H1 (cell line): ENCODE measurements at regions not wholly inside any gene's neighbourhood (a gene's known extent, or its start where the extent isn't known, plus 50 kb on each side); places are given as distances from the start of the nearest gene placed in this dataset.

ENCODE experiments used
- CTCF ChIA-PET: fragments of 300-600 bp; sonication (Branson Sonifier 250); formaldehyde crosslinking; loops from one replicate; lab custom pipeline; 2021; ENCODE audit not compliant: partially characterized antibody; lab: Charles Lee
- POLR2A ChIA-PET: fragments of 300-600 bp; sonication (Branson Sonifier 250); formaldehyde crosslinking; loops from one replicate; lab custom pipeline; 2021; ENCODE audit warnings: inconsistent platforms; ENCODE audit not compliant: partially characterized antibody; lab: Charles Lee
- DNase-seq, 2 experiments: peaks; one replicate each; pipeline versions ENCODE4 v3.0.0 to v3.0.0-alpha.2; 2010 to 2022; ENCODE audit warnings: low spot score in 2 of 2, low read depth in 1 of 2, mixed read lengths in 1 of 2
- FAIRE-seq: peaks from 2 replicates; lab custom pipeline; 2011; peaks lifted over from hg19 to GRCh38; lab: Jason Lieb, UNC
- H2AFZ ChIP-seq: 2 replicates; pipeline ENCODE4 v1.8.1; 2012; ENCODE audit warnings: low read length, inconsistent platforms
- H2AK5ac ChIP-seq: 2 replicates; pipeline ENCODE4 v1.6.1; 2013; ENCODE audit warnings: low read depth, low read length
- H2BK120ac ChIP-seq: replicated peaks from 2 replicates; pipeline ENCODE3; 2013; ENCODE audit warnings: low read depth, low read length, inconsistent platforms
- H2BK12ac ChIP-seq: 2 replicates; pipeline ENCODE4 v1.6.1; 2013; ENCODE audit warnings: low read depth, low read length
- H2BK15ac ChIP-seq: 2 replicates; pipeline ENCODE4 v1.6.1; 2013; ENCODE audit warnings: low read length
- H2BK20ac ChIP-seq: 2 replicates; pipeline ENCODE4 v1.6.1; 2013; ENCODE audit warnings: low read length
- H2BK5ac ChIP-seq: 2 replicates; pipeline ENCODE4 v1.6.1; 2013; ENCODE audit warnings: low read depth, low read length
- H3K14ac ChIP-seq: 2 replicates; pipeline ENCODE4 v1.6.1; 2013; ENCODE audit warnings: inconsistent platforms; ENCODE audit not compliant: insufficient read length
- H3K18ac ChIP-seq: 2 replicates; pipeline ENCODE4 v1.6.1; 2013; ENCODE audit warnings: low read length; ENCODE audit errors: extremely low read depth
- H3K23ac ChIP-seq: 2 replicates; pipeline ENCODE4 v1.6.1; 2013; ENCODE audit warnings: inconsistent platforms; ENCODE audit not compliant: insufficient read length
- H3K23me2 ChIP-seq: 2 replicates; pipeline ENCODE4 v1.6.1; 2013; ENCODE audit warnings: low read depth, low read length
- H3K27ac ChIP-seq: 2 replicates; pipeline ENCODE4 v1.6.1; 2011; ENCODE audit warnings: low read depth, low read length, inconsistent platforms
- H3K27me3 ChIP-seq, 4 experiments: replicated peaks in 1 of 4; 1 replicate in 1 of 4; 2 replicates in 3 of 4; pipeline versions ENCODE4 v1.6.1 to v1.8.1; 2011 to 2013; ENCODE audit warnings: low read length in 3 of 4, mild to moderate bottlenecking in 3 of 4, inconsistent platforms in 2 of 4, mixed read lengths in 2 of 4, moderate library complexity in 1 of 4; ENCODE audit not compliant: control insufficient read depth in 3 of 4, insufficient read depth in 3 of 4; ENCODE audit errors: extremely low read depth in 1 of 4
- H3K36me3 ChIP-seq, 4 experiments: 2 replicates each; pipeline versions ENCODE4 v1.6.1 to v1.8.1; 2011 to 2013; ENCODE audit warnings: mild to moderate bottlenecking in 4 of 4, low read length in 3 of 4, moderate library complexity in 2 of 4, control low read depth in 1 of 4, inconsistent platforms in 1 of 4; ENCODE audit not compliant: insufficient read depth in 4 of 4, control insufficient read depth in 2 of 4
- H3K4ac ChIP-seq: replicated peaks from 2 replicates; pipeline ENCODE3; 2013; ENCODE audit warnings: low read length, low read depth, mixed read lengths, inconsistent platforms; ENCODE audit not compliant: insufficient read length
- H3K4me1 ChIP-seq, 4 experiments: replicated peaks in 1 of 4; 1 replicate in 1 of 4; 2 replicates in 3 of 4; pipeline versions ENCODE4 v1.6.1 to v1.8.1; 2011 to 2013; ENCODE audit warnings: low read length in 3 of 4, inconsistent platforms in 2 of 4, mixed read lengths in 1 of 4; ENCODE audit not compliant: insufficient read depth in 4 of 4, control insufficient read depth in 3 of 4
- H3K4me2 ChIP-seq, 2 experiments: 2 replicates each; pipeline versions ENCODE4 v1.6.1 to v1.8.1; 2011 to 2013; ENCODE audit warnings: low read depth in 2 of 2, low read length in 2 of 2, control low read depth in 1 of 2, inconsistent platforms in 1 of 2, mild to moderate bottlenecking in 1 of 2; ENCODE audit not compliant: insufficient read depth in 1 of 2
- H3K4me3 ChIP-seq, 4 experiments: fragments of 200-600, 300-600 bp in 1 of 4; sonication (generic), shearing (Covaris generic), sonication (Bioruptor Twin) in 1 of 4; 2 replicates each; pipeline versions ENCODE4 v1.5.1 to v1.8.1; 2011 to 2016; ENCODE audit warnings: low read length in 4 of 4, low read depth in 3 of 4, control low read depth in 2 of 4, inconsistent platforms in 2 of 4, mild to moderate bottlenecking in 2 of 4, mixed read lengths in 1 of 4, moderate library complexity in 1 of 4; ENCODE audit not compliant: insufficient read depth in 2 of 4; ENCODE audit errors: extremely low read depth in 1 of 4
- H3K56ac ChIP-seq: replicated peaks from 2 replicates; pipeline ENCODE3; 2013; ENCODE audit warnings: low read depth, mild to moderate bottlenecking, mixed read lengths, low read length, inconsistent platforms; ENCODE audit not compliant: insufficient read length
- H3K79me1 ChIP-seq: 2 replicates; pipeline ENCODE4 v1.6.1; 2013; ENCODE audit warnings: low read depth, low read length, control low read depth
- H3K79me2 ChIP-seq, 2 experiments: 2 replicates each; pipeline versions ENCODE4 v1.6.1 to v1.8.1; 2012 to 2013; ENCODE audit warnings: low read length in 2 of 2, mild to moderate bottlenecking in 2 of 2, inconsistent platforms in 1 of 2; ENCODE audit not compliant: insufficient read depth in 2 of 2, control insufficient read depth in 1 of 2
- H3K9ac ChIP-seq, 4 experiments: replicated peaks in 1 of 4; 1 replicate in 1 of 4; 2 replicates in 3 of 4; pipeline versions ENCODE4 v1.6.1 to v1.8.1; 2011 to 2013; ENCODE audit warnings: low read depth in 3 of 4, low read length in 3 of 4, control low read depth in 2 of 4, mild to moderate bottlenecking in 2 of 4, moderate library complexity in 2 of 4, inconsistent platforms in 1 of 4; ENCODE audit errors: extremely low read depth in 1 of 4
- H3K9me3 ChIP-seq, 2 experiments: 2 replicates each; pipeline versions ENCODE4 v1.6.1 to v1.8.1; 2012 to 2013; ENCODE audit warnings: mild to moderate bottlenecking in 2 of 2, moderate library complexity in 2 of 2, control low read depth in 1 of 2, inconsistent platforms in 1 of 2, low read depth in 1 of 2, low read length in 1 of 2, mixed read lengths in 1 of 2; ENCODE audit not compliant: insufficient read depth in 2 of 2
- H4K20me1 ChIP-seq, 2 experiments: replicated peaks in 1 of 2; 2 replicates each; pipeline versions ENCODE3 to v1.8.1; 2011 to 2013; ENCODE audit warnings: inconsistent platforms in 2 of 2, low read length in 2 of 2, mild to moderate bottlenecking in 1 of 2; ENCODE audit not compliant: insufficient read depth in 2 of 2, control insufficient read depth in 1 of 2
- H4K5ac ChIP-seq: 2 replicates; pipeline ENCODE4 v1.6.1; 2013; ENCODE audit warnings: low read length, low read depth, mixed read lengths, inconsistent platforms; ENCODE audit not compliant: insufficient read length
- H4K8ac ChIP-seq: 2 replicates; pipeline ENCODE4 v1.8.0; 2013; ENCODE audit warnings: mild to moderate bottlenecking, moderate library complexity, low read length, inconsistent platforms; ENCODE audit not compliant: insufficient read depth; ENCODE audit errors: extremely low read depth
- H4K91ac ChIP-seq: replicated peaks from 2 replicates; pipeline ENCODE3; 2013; ENCODE audit warnings: low read length, mixed read lengths, inconsistent platforms; ENCODE audit not compliant: insufficient read length
- ASH2L ChIP-seq: fragments of 200-600, 300-600 bp; sonication (generic); IDR thresholded peaks from one replicate; pipeline ENCODE4 v1.7.1; 2017; ENCODE audit warnings: low read length
- ATF3 ChIP-seq: IDR thresholded peaks from 2 replicates; pipeline ENCODE4 v1.6.1; 2011; ENCODE audit warnings: low read depth, mild to moderate bottlenecking, low read length; ENCODE audit not compliant: insufficient read depth
- BRCA1 ChIP-seq: IDR thresholded peaks from 2 replicates; pipeline ENCODE4 v1.6.1; 2012; ENCODE audit warnings: low read depth, low read length, improper control_type of control experiment
- CHD1 ChIP-seq: IDR thresholded peaks from 2 replicates; pipeline ENCODE4 v1.6.1; 2012; ENCODE audit warnings: low read depth, low read length, improper control_type of control experiment
- KDM5A ChIP-seq: fragments of 200-600 bp; IDR thresholded peaks from 2 replicates; pipeline ENCODE4 v1.7.1; 2012; ENCODE audit warnings: mild to moderate bottlenecking, low read length, inconsistent platforms, mixed read lengths
- MAX ChIP-seq: IDR thresholded peaks from 2 replicates; pipeline ENCODE4 v1.6.1; 2012; ENCODE audit warnings: inconsistent platforms
- PHF8 ChIP-seq: fragments of 200-600 bp; sonication (generic); conservative IDR thresholded peaks from 2 replicates; pipeline ENCODE4 v1.7.1; 2012; ENCODE audit warnings: low read depth, mild to moderate bottlenecking, inconsistent platforms, low read length, moderate library complexity
- SP4 ChIP-seq: IDR thresholded peaks from 2 replicates; pipeline ENCODE4 v1.6.1; 2012; ENCODE audit warnings: low read length, inconsistent platforms
- TAF7 ChIP-seq: optimal IDR thresholded peaks from 2 replicates; pipeline ENCODE3; 2011; ENCODE audit warnings: low read depth, mild to moderate bottlenecking, inconsistent platforms, low read length, moderate library complexity, borderline replicate concordance
- TEAD4 ChIP-seq: IDR thresholded peaks from 2 replicates; pipeline ENCODE4 v1.6.1; 2012; ENCODE audit warnings: low read depth, low read length, inconsistent platforms, mixed read lengths
- WGBS, 2 experiments: shearing (Covaris generic) in 1 of 2; methylation state at CpG; one replicate each; pipeline versions ENCODE4 v1.1.6 to v1.1.7; 2013 to 2015; ENCODE audit warnings: low lambda C conversion rate in 2 of 2, mixed read lengths in 2 of 2, inconsistent platforms in 1 of 2, low coverage in 1 of 2, missing lambda C conversion rate in 1 of 2; ENCODE audit not compliant: insufficient replicate concordance in 2 of 2, insufficient coverage in 1 of 2, insufficient read length in 1 of 2; ENCODE audit errors: extremely low coverage in 1 of 2, missing lambda C conversion rate in 1 of 2; 5-methylcytosine and 5-hydroxymethylcytosine counted together
- TF ChIP-seq, protein P1 (sequence below): IDR thresholded peaks from 2 replicates; pipeline ENCODE4 v1.6.1; 2012; ENCODE audit warnings: low read length, inconsistent platforms

DNA sequence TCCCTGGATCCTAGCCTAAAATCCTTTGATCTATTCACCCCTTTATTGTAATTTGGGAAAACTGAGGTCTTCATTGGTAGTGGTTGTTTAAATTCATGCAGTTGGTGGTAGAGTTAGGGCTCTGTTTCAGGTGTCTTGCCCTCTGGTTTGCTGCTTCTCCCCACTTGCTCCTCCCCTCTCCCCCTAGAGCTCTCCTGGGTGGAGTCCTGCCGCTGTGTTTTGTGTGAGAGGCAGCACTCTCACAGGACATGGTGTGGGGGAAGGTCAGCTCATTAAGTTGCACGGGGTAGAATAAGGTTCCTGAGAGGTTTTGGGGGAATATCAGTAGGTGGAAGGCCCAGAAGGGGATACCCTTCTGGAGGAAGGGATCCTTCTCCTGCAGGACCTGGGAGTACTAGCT is 98.1 kb upstream of the NECTIN1 start:
- H3K23ac ChIP-seq, result no peak overlapping the region
- no peak overlapping the region for H2BK20ac ChIP-seq
- H2AFZ ChIP-seq, result 0 out of 2 replicates have a peak overlapping the region, but pooled peaks have one; percentile 49
- no peak overlapping the region for H2BK12ac ChIP-seq
- WGBS, 2 experiments, result 54% methylated on average over 2 of the region's 2 CpGs; no CpG with 5 or more reads in 1 of the 2 experiments
- no peaks in the 10 kb centered on the region; a peak in 2 of 7 replicates for H3K27me3 ChIP-seq
- H3K36me3 ChIP-seq, result no peaks in the 10 kb centered on the region
- no peak overlapping the region for H4K5ac ChIP-seq
- no peak overlapping the region; a peak in 1 of 4 replicates for H3K4me2 ChIP-seq
- CTCF ChIA-PET, result interaction anchor here (0.7 to 3.2 kb wide), 8 partner anchors 9 to 403 kb away, joined by 3 to 9 read pairs (median 5); no protein-coding TSS in a partner anchor
- no peak overlapping the region for H3K56ac ChIP-seq
- H2BK5ac ChIP-seq, result no peak overlapping the region
- POLR2A ChIA-PET, result no interaction called here
- no peak overlapping the region for H3K4me3 ChIP-seq
- no peak overlapping the region for H3K27ac ChIP-seq
- no peak overlapping the region for H2BK15ac ChIP-seq
- H3K18ac ChIP-seq, result no peak overlapping the region
- no peak for DNase-seq
- H3K4ac ChIP-seq, result no peak overlapping the region
- H3K9ac ChIP-seq, result no peak overlapping the region
- no peaks in the 10 kb centered on the region for H3K23me2 ChIP-seq
- H3K14ac ChIP-seq, result no peak overlapping the region
- H3K79me2 ChIP-seq, result no peaks in the 10 kb centered on the region
- H4K91ac ChIP-seq, result no peak overlapping the region
- H3K4me1 ChIP-seq, result peaks cover 0 to 6% (median 4%) of the 10 kb centered on the region in 4 experiments; a peak in 4 of 7 replicates
- no peaks in the 10 kb centered on the region for H3K79me1 ChIP-seq
- no peak for FAIRE-seq
- no peak overlapping the region for H4K8ac ChIP-seq
- H3K9me3 ChIP-seq, result peaks cover 0 to 5% of the 10 kb centered on the region in 2 experiments; a peak in 1 of 4 replicates
- H4K20me1 ChIP-seq, result no peaks in the 10 kb centered on the region
- no peak overlapping the region for H2AK5ac ChIP-seq
- no peak overlapping the region for H2BK120ac ChIP-seq
- TF ChIP-seq SP4, result no peak
- no peak for TF ChIP-seq ASH2L
- TF ChIP-seq, protein P1, sequence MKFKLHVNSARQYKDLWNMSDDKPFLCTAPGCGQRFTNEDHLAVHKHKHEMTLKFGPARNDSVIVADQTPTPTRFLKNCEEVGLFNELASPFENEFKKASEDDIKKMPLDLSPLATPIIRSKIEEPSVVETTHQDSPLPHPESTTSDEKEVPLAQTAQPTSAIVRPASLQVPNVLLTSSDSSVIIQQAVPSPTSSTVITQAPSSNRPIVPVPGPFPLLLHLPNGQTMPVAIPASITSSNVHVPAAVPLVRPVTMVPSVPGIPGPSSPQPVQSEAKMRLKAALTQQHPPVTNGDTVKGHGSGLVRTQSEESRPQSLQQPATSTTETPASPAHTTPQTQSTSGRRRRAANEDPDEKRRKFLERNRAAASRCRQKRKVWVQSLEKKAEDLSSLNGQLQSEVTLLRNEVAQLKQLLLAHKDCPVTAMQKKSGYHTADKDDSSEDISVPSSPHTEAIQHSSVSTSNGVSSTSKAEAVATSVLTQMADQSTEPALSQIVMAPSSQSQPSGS, result no peak
- TF ChIP-seq ATF3, result no peak
- TF ChIP-seq TEAD4, result no peak
- no peak for TF ChIP-seq BRCA1
- TF ChIP-seq CHD1, result no peak
- no peak for TF ChIP-seq PHF8
- TF ChIP-seq TAF7, result no peak
- no peak for TF ChIP-seq KDM5A
- TF ChIP-seq MAX, result no peak
